ENCODE measurements at regions not wholly inside any gene's neighbourhood (a gene's known extent, or its start where the extent isn't known, plus 50 kb on each side); places are given as distances from the start of the nearest gene placed in this dataset.

- Mint-ChIP-seq H3K4me3 (no peak overlapping the region), H3K36me3 (ENCODE audit: low read depth) (no peaks in the 10 kb centered on the region), H3K27me3 (ENCODE audit: low read depth, poor library complexity) (no peaks in the 10 kb centered on the region), H3K27ac (no peak overlapping the region), H3K9me3 (peaks cover 6% of the 10 kb centered on the region), H3K4me1 (no peaks in the 10 kb centered on the region)
- TF ChIP-seq CTCF (IDR thresholded peaks at IDR 0.05) = no peak
- DNase-seq = no peak
These were observed 147.4 kb upstream of the PGR start for GRCh38 chr11:101277036-101277435.

- H3K9me3 Mint-ChIP-seq = no peaks in the 10 kb centered on the region
- no peak for TF ChIP-seq CTCF (IDR thresholded peaks at IDR 0.05)
These were observed 140.5 kb upstream of the PGR start for GRCh38 chr11:101269990-101270660.

GRCh38 chr11:101269390-101269789 is 139.8 kb upstream of the PGR start:
- Mint-ChIP-seq H3K4me3 (no peak overlapping the region), H3K4me1 (peaks cover 6% of the 10 kb centered on the region), H3K36me3 (ENCODE audit: low read depth) (no peaks in the 10 kb centered on the region)

More at GRCh38 chr11:101269990-101270660, 140.5 kb upstream of the PGR start:
- no peak for DNase-seq
- Mint-ChIP-seq H3K36me3 (ENCODE audit: low read depth) (no peaks in the 10 kb centered on the region), H3K27ac (no peak overlapping the region), H3K4me1 (no peaks in the 10 kb centered on the region), H3K4me3 (no peak overlapping the region), H3K27me3 (ENCODE audit: low read depth, poor library complexity) (peaks cover 4% of the 10 kb centered on the region)

GRCh38 chr11:101267654-101268053 is 138.0 kb upstream of the PGR start:
- Mint-ChIP-seq H3K27me3 (ENCODE audit: low read depth, poor library complexity) (peaks cover 4% of the 10 kb centered on the region), H3K4me1 (peaks cover 12% of the 10 kb centered on the region), H3K9me3 (no peaks in the 10 kb centered on the region), H3K4me3 (no peak overlapping the region), H3K36me3 (ENCODE audit: low read depth) (no peaks in the 10 kb centered on the region), H3K27ac (no peak overlapping the region)
- no peak for TF ChIP-seq CTCF (IDR thresholded peaks at IDR 0.05)
- DNase-seq = no peak

More at GRCh38 chr11:101269390-101269789, 139.8 kb upstream of the PGR start:
- TF ChIP-seq CTCF (IDR thresholded peaks at IDR 0.05) = no peak
- no peak overlapping the region for H3K27ac Mint-ChIP-seq
- no peaks in the 10 kb centered on the region for H3K9me3 Mint-ChIP-seq
- peaks cover 4% of the 10 kb centered on the region for H3K27me3 Mint-ChIP-seq (ENCODE audit: low read depth, poor library complexity)
- DNase-seq = no peak

GRCh38 chr11:101264306-101264705 is 134.7 kb upstream of the PGR start:
- no peak overlapping the region for H3K27ac Mint-ChIP-seq
- H3K4me1 Mint-ChIP-seq = peaks cover 12% of the 10 kb centered on the region

More at GRCh38 chr11:101264306-101264705, 134.7 kb upstream of the PGR start:
- no peaks in the 10 kb centered on the region for H3K9me3 Mint-ChIP-seq
- H3K36me3 Mint-ChIP-seq (ENCODE audit: low read depth) = no peaks in the 10 kb centered on the region
- TF ChIP-seq CTCF (IDR thresholded peaks at IDR 0.05) = no peak
- no peak for DNase-seq
- H3K4me3 Mint-ChIP-seq = no peak overlapping the region
- peaks cover 4% of the 10 kb centered on the region for H3K27me3 Mint-ChIP-seq (ENCODE audit: low read depth, poor library complexity)
